ENCODE measurements at regions not wholly inside any gene's neighbourhood (a gene's known extent, or its start where the extent isn't known, plus 50 kb on each side); places are given as distances from the start of the nearest gene placed in this dataset.

DNA sequence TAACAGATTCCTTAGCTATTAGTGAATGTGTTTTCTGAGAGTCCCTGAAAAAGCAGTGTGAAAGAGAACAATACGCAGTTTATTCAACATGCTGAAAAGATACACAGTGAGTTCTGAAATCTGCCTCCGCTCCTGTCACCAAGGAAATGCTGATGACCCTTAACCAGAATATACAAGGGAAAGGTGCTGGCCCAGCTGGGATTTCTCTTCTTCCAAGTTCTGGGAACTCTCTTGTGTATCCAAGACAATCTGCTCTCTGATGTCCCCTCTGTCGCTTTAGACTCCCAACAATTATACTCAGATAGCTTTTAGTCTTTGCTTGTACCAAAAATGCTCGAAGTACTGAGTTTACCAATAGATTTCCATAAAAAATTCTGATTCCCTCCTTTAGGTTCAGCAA, 214.9 kb downstream of the TMEM167A start:
- H3K27ac ChIP-seq (ENCODE audit: extremely low read length, insufficient read depth, low read length): no peak overlapping the region
- H3K9ac ChIP-seq (ENCODE audit: insufficient read depth, low read depth, low read length): no peak overlapping the region
- no peak overlapping the region for H3K4me2 ChIP-seq (ENCODE audit: low read depth, low read length)
- in situ Hi-C loops (cut with HindIII; ENCODE audit: extremely low pct_ligation_motif_present, low pct_unique_long_range_greater_than_20kb): no loop called here
- H3K4me1 ChIP-seq (ENCODE audit: insufficient read depth, low read length): no peaks in the 10 kb centered on the region
- ATAC-seq (no peak), FAIRE-seq (no peak), DNase-seq (ENCODE audit: low spot score) (no peak)
- no peaks in the 10 kb centered on the region for H3K36me3 ChIP-seq (replicated peaks in 1 of 2; ENCODE audit: control insufficient read depth in 1 of 2, insufficient read depth in 2 of 2, low read length in 2 of 2)
- no TSS peak for BruUV-seq (replicated peaks)
- H3K9me3 ChIP-seq (ENCODE audit: low read length): no peaks in the 10 kb centered on the region
- POLR2A ChIA-PET: no interaction called here
- H3K79me2 ChIP-seq (ENCODE audit: insufficient read depth, low read length): no peaks in the 10 kb centered on the region
- WGBS (ENCODE audit: low lambda C conversion rate): 19% methylated on average over 4 of the region's 4 CpGs
- H4K20me1 ChIP-seq (ENCODE audit: insufficient read depth, low read length): no peaks in the 10 kb centered on the region
- no peak overlapping the region for H2AFZ ChIP-seq (ENCODE audit: low read length)
- H3K4me3 ChIP-seq (replicated peaks in 1 of 3; ENCODE audit: insufficient read depth in 1 of 3, low read depth in 2 of 3, low read length in 3 of 3): no peak overlapping the region
- intact Hi-C loops (cut with micrococcal nuclease; ENCODE audit: unreplicated experiment): no loop called here
- 0 out of 5 replicates have a peak, but pooled peaks cover 0 to 9% of the 10 kb centered on the region in 2 experiments for H3K27me3 ChIP-seq (ENCODE audit: control insufficient read depth in 1 of 2, insufficient read depth in 2 of 2, low read length in 2 of 2)
- CTCF ChIA-PET (ENCODE audit: low intra/inter-chr PET ratio, low total read pairs): no interaction called here
- TF ChIP-seq KDM1A (CRISPR knock-in tag; IDR thresholded peaks at IDR 0.05) (no peak), PAF1 (CRISPR knock-in tag; IDR thresholded peaks at IDR 0.05) (no peak), FOSL1 (CRISPR knock-in tag; IDR thresholded peaks at IDR 0.05; ENCODE audit: borderline replicate concordance) (no peak), ZNF253 (CRISPR knock-in tag; IDR thresholded peaks at IDR 0.05; ENCODE audit: borderline replicate concordance) (no peak), GATAD1 (CRISPR knock-in tag; IDR thresholded peaks at IDR 0.05) (no peak), CHD2 (IDR thresholded peaks at IDR 0.05; ENCODE audit: low read depth, low read length) (no peak), ADNP (CRISPR knock-in tag; IDR thresholded peaks at IDR 0.05) (no peak), JDP2 (CRISPR knock-in tag; IDR thresholded peaks at IDR 0.05; ENCODE audit: borderline replicate concordance) (no peak), ZNF563 (CRISPR knock-in tag; IDR thresholded peaks at IDR 0.05) (no peak), SPEN (CRISPR knock-in tag; IDR thresholded peaks at IDR 0.05; ENCODE audit: low read depth) (no peak), ZNF772 (CRISPR knock-in tag; IDR thresholded peaks at IDR 0.05) (no peak)
- TF ChIP-seq, protein P1, sequence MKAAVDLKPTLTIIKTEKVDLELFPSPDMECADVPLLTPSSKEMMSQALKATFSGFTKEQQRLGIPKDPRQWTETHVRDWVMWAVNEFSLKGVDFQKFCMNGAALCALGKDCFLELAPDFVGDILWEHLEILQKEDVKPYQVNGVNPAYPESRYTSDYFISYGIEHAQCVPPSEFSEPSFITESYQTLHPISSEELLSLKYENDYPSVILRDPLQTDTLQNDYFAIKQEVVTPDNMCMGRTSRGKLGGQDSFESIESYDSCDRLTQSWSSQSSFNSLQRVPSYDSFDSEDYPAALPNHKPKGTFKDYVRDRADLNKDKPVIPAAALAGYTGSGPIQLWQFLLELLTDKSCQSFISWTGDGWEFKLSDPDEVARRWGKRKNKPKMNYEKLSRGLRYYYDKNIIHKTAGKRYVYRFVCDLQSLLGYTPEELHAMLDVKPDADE (CRISPR knock-in tag; IDR thresholded peaks at IDR 0.05): no peak
- TF ChIP-seq, protein P2, sequence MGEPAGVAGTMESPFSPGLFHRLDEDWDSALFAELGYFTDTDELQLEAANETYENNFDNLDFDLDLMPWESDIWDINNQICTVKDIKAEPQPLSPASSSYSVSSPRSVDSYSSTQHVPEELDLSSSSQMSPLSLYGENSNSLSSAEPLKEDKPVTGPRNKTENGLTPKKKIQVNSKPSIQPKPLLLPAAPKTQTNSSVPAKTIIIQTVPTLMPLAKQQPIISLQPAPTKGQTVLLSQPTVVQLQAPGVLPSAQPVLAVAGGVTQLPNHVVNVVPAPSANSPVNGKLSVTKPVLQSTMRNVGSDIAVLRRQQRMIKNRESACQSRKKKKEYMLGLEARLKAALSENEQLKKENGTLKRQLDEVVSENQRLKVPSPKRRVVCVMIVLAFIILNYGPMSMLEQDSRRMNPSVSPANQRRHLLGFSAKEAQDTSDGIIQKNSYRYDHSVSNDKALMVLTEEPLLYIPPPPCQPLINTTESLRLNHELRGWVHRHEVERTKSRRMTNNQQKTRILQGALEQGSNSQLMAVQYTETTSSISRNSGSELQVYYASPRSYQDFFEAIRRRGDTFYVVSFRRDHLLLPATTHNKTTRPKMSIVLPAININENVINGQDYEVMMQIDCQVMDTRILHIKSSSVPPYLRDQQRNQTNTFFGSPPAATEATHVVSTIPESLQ (CRISPR knock-in tag; conservative IDR thresholded peaks at IDR 0.05): no peak
- TF ChIP-seq, protein P3, sequence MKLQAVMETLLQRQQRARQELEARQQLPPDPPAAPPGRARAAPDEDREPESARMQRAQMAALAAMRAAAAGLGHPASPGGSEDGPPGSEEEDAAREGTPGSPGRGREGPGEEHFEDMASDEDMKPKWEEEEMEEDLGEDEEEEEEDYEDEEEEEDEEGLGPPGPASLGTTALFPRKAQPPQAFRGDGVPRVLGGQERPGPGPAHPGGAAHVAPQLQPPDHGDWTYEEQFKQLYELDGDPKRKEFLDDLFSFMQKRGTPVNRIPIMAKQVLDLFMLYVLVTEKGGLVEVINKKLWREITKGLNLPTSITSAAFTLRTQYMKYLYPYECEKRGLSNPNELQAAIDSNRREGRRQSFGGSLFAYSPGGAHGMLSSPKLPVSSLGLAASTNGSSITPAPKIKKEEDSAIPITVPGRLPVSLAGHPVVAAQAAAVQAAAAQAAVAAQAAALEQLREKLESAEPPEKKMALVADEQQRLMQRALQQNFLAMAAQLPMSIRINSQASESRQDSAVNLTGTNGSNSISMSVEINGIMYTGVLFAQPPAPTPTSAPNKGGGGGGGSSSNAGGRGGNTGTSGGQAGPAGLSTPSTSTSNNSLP (IDR thresholded peaks at IDR 0.05; ENCODE audit: low read depth, low read length): no peak
- TF ChIP-seq, protein P4, sequence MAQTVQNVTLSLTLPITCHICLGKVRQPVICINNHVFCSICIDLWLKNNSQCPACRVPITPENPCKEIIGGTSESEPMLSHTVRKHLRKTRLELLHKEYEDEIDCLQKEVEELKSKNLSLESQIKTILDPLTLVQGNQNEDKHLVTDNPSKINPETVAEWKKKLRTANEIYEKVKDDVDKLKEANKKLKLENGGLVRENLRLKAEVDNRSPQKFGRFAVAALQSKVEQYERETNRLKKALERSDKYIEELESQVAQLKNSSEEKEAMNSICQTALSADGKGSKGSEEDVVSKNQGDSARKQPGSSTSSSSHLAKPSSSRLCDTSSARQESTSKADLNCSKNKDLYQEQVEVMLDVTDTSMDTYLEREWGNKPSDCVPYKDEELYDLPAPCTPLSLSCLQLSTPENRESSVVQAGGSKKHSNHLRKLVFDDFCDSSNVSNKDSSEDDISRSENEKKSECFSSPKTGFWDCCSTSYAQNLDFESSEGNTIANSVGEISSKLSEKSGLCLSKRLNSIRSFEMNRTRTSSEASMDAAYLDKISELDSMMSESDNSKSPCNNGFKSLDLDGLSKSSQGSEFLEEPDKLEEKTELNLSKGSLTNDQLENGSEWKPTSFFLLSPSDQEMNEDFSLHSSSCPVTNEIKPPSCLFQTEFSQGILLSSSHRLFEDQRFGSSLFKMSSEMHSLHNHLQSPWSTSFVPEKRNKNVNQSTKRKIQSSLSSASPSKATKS (CRISPR knock-in tag; IDR thresholded peaks at IDR 0.05): no peak
- TF ChIP-seq, protein P5, sequence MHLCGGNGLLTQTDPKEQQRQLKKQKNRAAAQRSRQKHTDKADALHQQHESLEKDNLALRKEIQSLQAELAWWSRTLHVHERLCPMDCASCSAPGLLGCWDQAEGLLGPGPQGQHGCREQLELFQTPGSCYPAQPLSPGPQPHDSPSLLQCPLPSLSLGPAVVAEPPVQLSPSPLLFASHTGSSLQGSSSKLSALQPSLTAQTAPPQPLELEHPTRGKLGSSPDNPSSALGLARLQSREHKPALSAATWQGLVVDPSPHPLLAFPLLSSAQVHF (CRISPR knock-in tag; IDR thresholded peaks at IDR 0.05): no peak
- TF ChIP-seq, protein P6, sequence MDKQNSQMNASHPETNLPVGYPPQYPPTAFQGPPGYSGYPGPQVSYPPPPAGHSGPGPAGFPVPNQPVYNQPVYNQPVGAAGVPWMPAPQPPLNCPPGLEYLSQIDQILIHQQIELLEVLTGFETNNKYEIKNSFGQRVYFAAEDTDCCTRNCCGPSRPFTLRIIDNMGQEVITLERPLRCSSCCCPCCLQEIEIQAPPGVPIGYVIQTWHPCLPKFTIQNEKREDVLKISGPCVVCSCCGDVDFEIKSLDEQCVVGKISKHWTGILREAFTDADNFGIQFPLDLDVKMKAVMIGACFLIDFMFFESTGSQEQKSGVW (CRISPR knock-in tag; IDR thresholded peaks at IDR 0.05; ENCODE audit: borderline replicate concordance): no peak

All from HepG2 (cell line).